Upper lobe of left lung (tissue), 6 donors: ENCODE measurements at regions not wholly inside any gene's neighbourhood (a gene's known extent, or its start where the extent isn't known, plus 50 kb on each side); places are given as distances from the start of the nearest gene placed in this dataset.

Experiments used
- ATAC-seq, 2 donors: fragments of 200-7000 bp; cut with Tn5 transposase; one replicate each; pipeline ENCODE4 v1.9.1; 2022; ENCODE audit warnings: mild to moderate bottlenecking in 2 of 2, moderate library complexity in 2 of 2; ENCODE audit not compliant: low FRiP score in 2 of 2
- DNase-seq, 2 donors: peaks; one replicate each; pipeline ENCODE4 v3.0.0-alpha.2; 2019 to 2020
- H3K27ac ChIP-seq, 4 donors: fragments of 200-600 bp; sonication (generic); one replicate each; pipeline ENCODE4 v1.5.1; 2016 to 2019
- H3K27me3 ChIP-seq, 4 donors: fragments of 200-600 bp; sonication (generic); one replicate each; pipeline ENCODE4 v1.5.1; 2017 to 2019
- H3K36me3 ChIP-seq, 4 donors: fragments of 200-600 bp; sonication (generic); one replicate each; pipeline ENCODE4 v1.5.1; 2016 to 2019
- H3K4me1 ChIP-seq, 4 donors: fragments of 200-600 bp; sonication (generic); one replicate each; pipeline ENCODE4 v1.5.1; 2018 to 2019
- H3K4me3 ChIP-seq, 4 donors: fragments of 200-600 bp; sonication (generic); one replicate each; pipeline ENCODE4 v1.5.1; 2017 to 2019; ENCODE audit warnings: mild to moderate bottlenecking in 2 of 4, moderate library complexity in 1 of 4
- H3K9me3 ChIP-seq, 4 donors: fragments of 200-600 bp; sonication (generic); one replicate each; pipeline ENCODE4 v1.5.1; 2018 to 2019
- EP300 ChIP-seq, 4 donors: sonication (generic); formaldehyde crosslinking; IDR thresholded peaks; one replicate each; pipeline ENCODE4 v1.5.1; 2017; ENCODE audit warnings: antibody characterized with exemption in 4 of 4, control low read depth in 2 of 4
- POLR2A ChIP-seq, 4 donors: fragments of 450-650 bp; IDR thresholded peaks; one replicate each; pipeline ENCODE4 v1.5.1; 2016 to 2017; ENCODE audit warnings: antibody characterized with exemption in 4 of 4, mild to moderate bottlenecking in 2 of 4
- POLR2AphosphoS5 ChIP-seq, 2 donors: sonication (generic); formaldehyde crosslinking; IDR thresholded peaks; one replicate each; pipeline ENCODE4 v1.5.1; 2017; ENCODE audit warnings: antibody characterized with exemption in 2 of 2
- WGBS, 2 donors: methylation state at CpG; one replicate each; pipeline ENCODE4 v1.1.5; 2017 to 2018; 5-methylcytosine and 5-hydroxymethylcytosine counted together
- TF ChIP-seq, protein P1 (sequence below), 6 experiments: fragments of 450-650 bp in 4 of 6; fragments of 200-600 bp in 2 of 6; sonication (generic) in 2 of 6; IDR thresholded peaks; one replicate each; pipeline ENCODE4 v1.5.1; 2016 to 2019; ENCODE audit warnings: antibody characterized with exemption in 6 of 6
- donor health status: DM: no; HTN: no; CAD: no; lungs with moderate emphysema.
- donor health status: DM: no; HTN: yes; CAD: no; lungs with severe emphysema.

DNA sequence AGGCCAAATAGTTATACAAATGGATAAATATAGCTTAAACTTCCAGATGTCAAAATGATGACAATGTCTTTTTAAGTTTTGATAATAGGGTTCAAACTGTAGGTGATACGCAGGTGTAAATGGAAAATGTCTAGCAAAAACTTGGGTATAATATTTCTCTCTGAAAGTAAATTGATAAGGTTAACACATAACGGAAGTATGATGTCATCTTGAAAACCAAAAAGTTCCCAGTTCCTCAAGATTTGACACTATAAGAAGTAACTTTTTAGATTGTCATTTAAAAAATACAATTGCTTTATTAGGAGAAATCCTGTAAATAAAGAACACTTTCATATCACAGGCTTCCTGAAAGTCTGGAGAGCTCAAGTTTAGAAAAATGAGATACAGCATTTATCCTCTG lies 483.4 kb downstream of the FRK start:
- Histone ChIP-seq H3K4me3 (no peak overlapping the region), H3K4me1 (no peaks in the 10 kb centered on the region), H3K9me3 (no peaks in the 10 kb centered on the region), H3K36me3 (no peaks in the 10 kb centered on the region), H3K27me3 (no peaks in the 10 kb centered on the region), H3K27ac (no peak overlapping the region)
- TF ChIP-seq EP300 (IDR thresholded peaks at IDR 0.05), result no peak
- TF ChIP-seq, protein P1, sequence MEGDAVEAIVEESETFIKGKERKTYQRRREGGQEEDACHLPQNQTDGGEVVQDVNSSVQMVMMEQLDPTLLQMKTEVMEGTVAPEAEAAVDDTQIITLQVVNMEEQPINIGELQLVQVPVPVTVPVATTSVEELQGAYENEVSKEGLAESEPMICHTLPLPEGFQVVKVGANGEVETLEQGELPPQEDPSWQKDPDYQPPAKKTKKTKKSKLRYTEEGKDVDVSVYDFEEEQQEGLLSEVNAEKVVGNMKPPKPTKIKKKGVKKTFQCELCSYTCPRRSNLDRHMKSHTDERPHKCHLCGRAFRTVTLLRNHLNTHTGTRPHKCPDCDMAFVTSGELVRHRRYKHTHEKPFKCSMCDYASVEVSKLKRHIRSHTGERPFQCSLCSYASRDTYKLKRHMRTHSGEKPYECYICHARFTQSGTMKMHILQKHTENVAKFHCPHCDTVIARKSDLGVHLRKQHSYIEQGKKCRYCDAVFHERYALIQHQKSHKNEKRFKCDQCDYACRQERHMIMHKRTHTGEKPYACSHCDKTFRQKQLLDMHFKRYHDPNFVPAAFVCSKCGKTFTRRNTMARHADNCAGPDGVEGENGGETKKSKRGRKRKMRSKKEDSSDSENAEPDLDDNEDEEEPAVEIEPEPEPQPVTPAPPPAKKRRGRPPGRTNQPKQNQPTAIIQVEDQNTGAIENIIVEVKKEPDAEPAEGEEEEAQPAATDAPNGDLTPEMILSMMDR (IDR thresholded peaks at IDR 0.05), result no peak
- TF ChIP-seq POLR2AphosphoS5 (IDR thresholded peaks at IDR 0.05), result no peak
- TF ChIP-seq POLR2A (IDR thresholded peaks at IDR 0.05), result no peak
- 50 to 91% methylated on average over 2 of the region's 2 CpGs for WGBS, 2 donors
- ATAC-seq, result no peak
- no peak for DNase-seq

DNA sequence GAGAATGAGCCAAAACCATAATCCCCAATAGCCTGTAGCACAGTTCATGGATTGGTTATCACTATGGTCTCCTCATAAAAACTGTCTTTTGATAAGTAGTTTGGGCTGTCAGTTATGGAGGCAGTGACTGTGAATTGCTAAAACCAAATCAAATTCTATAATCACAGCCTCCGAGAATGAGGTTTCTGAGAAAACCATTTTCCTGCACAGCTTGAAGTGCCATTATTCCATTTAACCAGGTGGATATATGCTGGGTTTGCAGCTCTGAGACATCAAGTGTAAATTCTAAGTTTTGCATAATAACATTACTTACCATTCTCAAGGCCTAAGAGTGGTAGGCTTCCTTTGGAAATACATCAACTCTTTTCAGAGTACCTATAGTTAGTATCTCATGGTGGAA lies 485.4 kb downstream of the FRK start:
- Histone ChIP-seq H3K4me1 (no peaks in the 10 kb centered on the region), H3K36me3 (no peaks in the 10 kb centered on the region), H3K9me3 (no peaks in the 10 kb centered on the region), H3K27ac (no peak overlapping the region), H3K4me3 (no peak overlapping the region), H3K27me3 (no peaks in the 10 kb centered on the region)
- ATAC-seq, result no peak
- 45 to 95% methylated on average over 1 of the region's 1 CpG for WGBS, 2 donors
- TF ChIP-seq POLR2A (IDR thresholded peaks at IDR 0.05) (no peak), EP300 (IDR thresholded peaks at IDR 0.05) (no peak), POLR2AphosphoS5 (IDR thresholded peaks at IDR 0.05) (no peak)
- TF ChIP-seq, protein P1 (IDR thresholded peaks at IDR 0.05), result no peak
- no peak for DNase-seq

DNA sequence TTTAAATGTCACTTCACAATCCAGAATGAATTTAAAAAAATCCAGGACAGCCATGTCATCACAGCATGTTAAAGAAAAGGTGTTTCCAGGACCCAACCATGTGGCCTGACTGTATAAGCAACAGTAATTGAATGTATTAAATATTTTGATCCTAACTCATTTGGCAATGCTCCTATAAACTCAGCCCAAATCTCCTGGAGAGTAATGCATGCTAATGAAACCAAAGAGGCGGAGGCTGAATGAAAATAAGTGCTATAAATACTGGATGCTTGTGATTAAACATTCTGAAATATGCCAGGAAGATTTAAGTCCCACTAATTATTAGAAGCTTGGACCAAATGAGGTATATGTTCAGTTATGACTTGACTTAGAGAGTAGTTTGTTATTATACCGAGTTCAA lies 486.8 kb downstream of the FRK start:
- Histone ChIP-seq H3K4me3 (no peak overlapping the region), H3K4me1 (no peaks in the 10 kb centered on the region), H3K27me3 (no peaks in the 10 kb centered on the region), H3K9me3 (no peaks in the 10 kb centered on the region), H3K27ac (no peak overlapping the region), H3K36me3 (no peaks in the 10 kb centered on the region)
- no peak for ATAC-seq
- no peak for DNase-seq
- 71 to 84% methylated on average over 2 of the region's 2 CpGs for WGBS, 2 donors
- TF ChIP-seq POLR2AphosphoS5 (IDR thresholded peaks at IDR 0.05), result no peak
- TF ChIP-seq POLR2A (IDR thresholded peaks at IDR 0.05), result no peak
- TF ChIP-seq, protein P1 (IDR thresholded peaks at IDR 0.05), result no peak
- TF ChIP-seq EP300 (IDR thresholded peaks at IDR 0.05), result no peak

DNA sequence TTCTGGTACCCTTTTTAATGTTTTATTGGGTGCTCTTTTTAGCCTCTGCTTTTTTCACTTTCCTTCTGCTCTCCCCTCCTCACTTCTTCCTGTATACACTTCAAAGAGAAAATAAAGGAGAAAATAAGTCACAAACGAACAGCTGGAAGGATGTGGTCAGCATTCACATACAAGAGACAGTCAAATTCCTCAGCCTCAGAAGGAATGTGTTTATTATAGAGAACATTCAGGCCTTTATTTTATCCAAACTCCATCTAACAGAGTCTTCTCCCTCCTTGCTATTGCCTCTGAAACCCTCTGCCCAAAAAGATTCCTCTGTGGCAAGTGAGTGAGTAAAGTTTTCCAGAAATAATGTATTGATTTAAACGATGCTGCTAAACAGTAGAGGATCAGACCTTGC lies 490.4 kb downstream of the FRK start:
- 36 to 45% methylated on average over 2 of the region's 2 CpGs for WGBS, 2 donors
- ATAC-seq, result no peak
- TF ChIP-seq, protein P1 (IDR thresholded peaks at IDR 0.05), result no peak
- no peak for TF ChIP-seq EP300 (IDR thresholded peaks at IDR 0.05)
- no peak for TF ChIP-seq POLR2AphosphoS5 (IDR thresholded peaks at IDR 0.05)
- TF ChIP-seq POLR2A (IDR thresholded peaks at IDR 0.05), result no peak
- no peaks in the 10 kb centered on the region for H3K36me3 ChIP-seq
- no peaks in the 10 kb centered on the region for H3K4me1 ChIP-seq
- no peaks in the 10 kb centered on the region for H3K9me3 ChIP-seq
- no peaks in the 10 kb centered on the region for H3K27me3 ChIP-seq
- H3K4me3 ChIP-seq, result no peak overlapping the region
- no peak for DNase-seq
- no peak overlapping the region for H3K27ac ChIP-seq

DNA sequence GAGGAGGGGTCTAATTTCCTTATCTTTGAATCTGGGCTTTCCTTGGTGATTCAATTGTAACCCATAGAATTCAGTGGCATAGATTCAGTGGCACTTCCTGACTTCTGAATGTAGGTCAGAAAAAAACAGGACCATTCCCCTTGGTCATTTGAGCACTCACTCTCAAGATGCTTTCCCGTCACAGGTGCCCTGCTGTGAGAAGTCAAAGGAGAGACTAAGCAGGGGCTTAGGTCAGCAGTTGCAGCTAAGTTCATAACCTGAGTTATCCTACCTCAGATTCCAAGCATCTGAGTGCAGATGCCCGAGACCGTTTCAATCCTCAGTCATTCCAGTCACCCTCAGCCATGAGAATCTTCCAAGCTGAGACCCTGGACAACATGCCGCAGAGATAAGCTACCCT lies 506.6 kb downstream of the FRK start:
- ATAC-seq (no peak), DNase-seq (no peak)
- H3K9me3 ChIP-seq, result no peaks in the 10 kb centered on the region
- H3K27me3 ChIP-seq, result no peaks in the 10 kb centered on the region
- no peaks in the 10 kb centered on the region for H3K36me3 ChIP-seq
- H3K27ac ChIP-seq, result no peak overlapping the region
- 71 to 86% methylated on average over 4 of the region's 4 CpGs for WGBS, 2 donors
- H3K4me1 ChIP-seq, result no peaks in the 10 kb centered on the region
- no peak for TF ChIP-seq POLR2AphosphoS5 (IDR thresholded peaks at IDR 0.05)
- no peak for TF ChIP-seq EP300 (IDR thresholded peaks at IDR 0.05)
- TF ChIP-seq, protein P1 (IDR thresholded peaks at IDR 0.05), result no peak
- TF ChIP-seq POLR2A (IDR thresholded peaks at IDR 0.05), result no peak
- H3K4me3 ChIP-seq, result no peak overlapping the region
